ENCODE measurements at regions not wholly inside any gene's neighbourhood (a gene's known extent, or its start where the extent isn't known, plus 50 kb on each side); places are given as distances from the start of the nearest gene placed in this dataset.

GRCh38 chr4:116872941-116873340 lies 212.4 kb downstream of the TRAM1L1 start:
- no peak for DNase-seq (ENCODE audit: low read depth in 4 of 4, low spot score in 2 of 4)

DNA sequence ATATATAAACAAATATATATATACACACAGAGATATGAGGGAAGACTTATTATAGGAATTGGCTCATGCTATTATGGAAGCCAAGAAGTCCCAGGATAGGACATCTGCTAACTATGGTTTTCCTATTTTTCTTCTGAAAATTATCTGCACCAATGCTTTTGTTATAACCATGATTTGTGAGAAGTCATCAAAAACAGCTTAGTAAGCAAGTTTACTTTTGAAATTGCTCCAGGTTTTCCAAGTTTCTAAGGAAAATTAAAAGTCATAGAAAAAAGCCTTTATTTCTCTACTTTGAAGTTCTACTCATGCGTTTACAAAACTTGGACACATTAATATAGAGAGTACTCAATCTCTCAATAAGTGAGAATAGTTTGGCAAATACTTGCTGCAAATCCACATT lies 213.1 kb downstream of the TRAM1L1 start:
- DNase-seq (ENCODE audit: low read depth in 4 of 4, low spot score in 2 of 4): no peak

- no peak for DNase-seq (ENCODE audit: low read depth in 4 of 4, low spot score in 2 of 4)
Measured at GRCh38 chr4:116870686-116871085, 214.7 kb downstream of the TRAM1L1 start.

GRCh38 chr4:116866106-116866505 lies 219.3 kb downstream of the TRAM1L1 start:
- DNase-seq (ENCODE audit: low read depth in 4 of 4, low spot score in 2 of 4): no peak

GRCh38 chr4:116862592-116862991 lies 222.8 kb downstream of the TRAM1L1 start:
- DNase-seq (ENCODE audit: low read depth in 4 of 4, low spot score in 2 of 4): no peak

DNA sequence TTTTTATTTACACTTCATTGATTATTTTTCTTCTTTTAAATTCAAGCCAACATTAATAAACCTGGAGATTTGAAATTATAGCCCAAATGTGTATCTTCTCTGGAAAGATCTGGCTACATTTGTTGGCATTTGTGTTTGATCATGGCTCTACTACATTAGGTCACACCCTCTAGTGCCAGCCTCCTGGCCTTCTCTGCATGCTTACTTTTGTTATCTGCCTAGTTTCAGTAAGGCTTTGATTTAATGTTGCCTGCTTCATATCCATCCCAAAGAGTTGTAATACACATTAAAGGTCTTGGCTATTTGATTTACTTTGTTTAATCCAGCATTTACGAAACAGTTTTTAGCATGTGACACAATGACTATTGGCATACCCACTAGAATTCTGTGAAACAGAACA lies 224.5 kb downstream of the TRAM1L1 start:
- no peak for DNase-seq (ENCODE audit: low read depth in 4 of 4, low spot score in 2 of 4)

DNA sequence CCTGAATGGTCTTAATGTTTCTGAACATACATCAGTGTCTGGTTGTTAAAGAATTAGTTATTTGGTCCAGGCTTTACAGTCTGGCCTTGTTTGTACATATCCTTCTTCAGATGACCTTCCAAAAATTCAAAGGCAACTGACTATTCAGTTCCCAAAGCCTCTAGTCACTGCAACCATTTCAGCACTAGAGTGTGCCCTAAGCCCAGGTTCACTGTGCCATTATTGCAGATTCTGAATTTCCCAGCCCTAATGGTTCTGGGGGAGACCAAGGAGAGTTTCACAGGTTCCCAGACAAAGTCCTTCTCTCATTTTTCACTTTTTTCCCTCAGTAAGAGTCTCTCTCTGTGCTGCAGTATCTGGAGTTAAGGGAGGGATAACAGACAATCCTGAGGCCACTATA lies 235.8 kb downstream of the TRAM1L1 start:
- no peak for DNase-seq (ENCODE audit: low read depth in 4 of 4, low spot score in 2 of 4)

GRCh38 chr4:116847616-116848015 lies 237.8 kb downstream of the TRAM1L1 start:
- DNase-seq (ENCODE audit: low read depth in 4 of 4, low spot score in 2 of 4): no peak

DNA sequence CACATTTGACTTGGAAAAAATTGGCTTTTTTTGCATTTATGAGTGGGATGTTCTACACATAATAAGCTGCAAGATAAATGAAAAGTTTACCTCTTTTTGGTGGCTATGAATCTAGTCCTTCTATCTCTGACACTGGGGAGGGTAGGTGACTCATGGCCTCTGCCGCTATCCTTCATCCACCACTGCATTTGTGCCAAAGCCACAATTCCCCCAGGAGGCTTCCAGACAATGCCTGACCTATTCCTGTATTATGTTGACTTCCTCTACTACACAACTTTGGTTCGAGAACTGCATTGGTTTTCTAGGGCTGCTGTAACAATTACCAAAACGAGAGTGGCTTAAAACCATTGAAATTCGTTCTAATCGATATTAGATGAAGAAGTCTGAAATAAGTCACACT lies 245.6 kb downstream of the TRAM1L1 start:
- DNase-seq (ENCODE audit: low read depth in 4 of 4, low spot score in 2 of 4): no peak

- DNase-seq (ENCODE audit: low read depth in 4 of 4, low spot score in 2 of 4): no peak
Measured at GRCh38 chr4:116838609-116839008, 246.8 kb downstream of the TRAM1L1 start.

DNA sequence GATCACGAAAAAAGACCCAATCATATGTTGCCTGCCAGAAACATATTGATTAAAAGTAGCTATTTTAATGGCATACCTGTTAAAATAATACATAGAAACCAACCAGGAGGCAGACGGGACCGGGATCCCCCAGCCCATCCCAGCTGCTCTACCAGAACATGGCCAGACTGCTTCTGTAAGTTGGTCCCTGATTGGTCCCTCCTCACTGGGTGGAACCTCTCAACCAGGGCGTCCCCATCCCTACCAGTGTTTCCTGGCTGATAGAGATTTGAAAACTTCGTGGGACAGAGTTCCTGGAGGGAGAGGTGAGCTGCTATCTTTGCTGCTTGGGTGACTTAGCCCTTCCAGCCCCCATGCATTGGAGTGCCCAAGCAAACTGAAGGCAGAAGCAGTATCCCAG lies 256.2 kb downstream of the TRAM1L1 start:
- no peak for DNase-seq (ENCODE audit: low read depth in 4 of 4, low spot score in 2 of 4)

GRCh38 chr4:116824172-116824571 lies 261.2 kb downstream of the TRAM1L1 start:
- no peak for DNase-seq (ENCODE audit: low read depth in 4 of 4, low spot score in 2 of 4)

DNA sequence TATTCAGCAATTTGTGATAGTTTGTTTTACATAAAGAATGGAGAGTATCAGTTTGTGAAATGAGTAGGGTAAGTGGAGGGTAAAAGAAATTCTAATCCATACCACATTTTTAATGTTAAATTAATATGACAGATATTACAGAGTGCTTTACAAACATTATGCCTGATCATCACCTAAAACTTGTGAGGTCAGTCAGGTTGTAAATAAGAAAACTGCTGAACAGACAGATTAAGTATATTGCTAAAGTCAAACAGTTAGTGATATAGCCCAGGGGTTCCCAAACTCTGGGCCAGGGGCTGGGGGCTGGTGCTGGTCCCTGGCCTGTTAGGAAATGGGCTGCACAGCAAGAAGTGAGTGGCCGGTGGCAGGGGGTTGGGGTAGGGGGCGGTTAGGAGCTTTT lies 273.6 kb downstream of the TRAM1L1 start:
- DNase-seq (ENCODE audit: low read depth in 4 of 4, low spot score in 2 of 4): no peak

- no peak for DNase-seq (ENCODE audit: low read depth in 4 of 4, low spot score in 2 of 4)
Measured at GRCh38 chr4:116796022-116796421, 289.4 kb downstream of the TRAM1L1 start.

DNA sequence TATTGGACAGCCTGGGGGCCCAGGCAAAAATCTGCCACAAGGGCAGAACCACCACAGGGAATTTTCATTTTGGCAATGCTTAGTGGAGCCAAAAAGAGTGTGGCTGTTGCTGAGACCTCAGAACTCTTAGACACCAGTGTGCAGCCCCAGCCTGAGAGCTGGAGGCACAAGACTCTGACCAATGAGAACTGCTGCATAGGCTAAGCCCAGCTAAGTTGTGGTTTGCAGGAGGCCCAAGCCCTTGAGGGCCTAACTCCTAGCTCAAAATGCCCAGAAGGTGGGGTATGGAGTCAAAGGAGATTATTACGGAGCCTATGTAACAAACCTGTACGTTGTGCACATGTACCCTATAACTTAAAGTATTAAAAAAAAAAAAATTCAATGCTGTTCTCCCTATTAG lies 296.7 kb downstream of the TRAM1L1 start:
- no peak for DNase-seq (ENCODE audit: low read depth in 4 of 4, low spot score in 2 of 4)

- DNase-seq (ENCODE audit: low read depth in 4 of 4, low spot score in 2 of 4): no peak
Measured at GRCh38 chr4:116755051-116755450, 330.3 kb downstream of the TRAM1L1 start.

- DNase-seq (ENCODE audit: low read depth in 4 of 4, low spot score in 2 of 4): no peak
Measured at GRCh38 chr4:116752027-116752426, 333.3 kb downstream of the TRAM1L1 start.

DNA sequence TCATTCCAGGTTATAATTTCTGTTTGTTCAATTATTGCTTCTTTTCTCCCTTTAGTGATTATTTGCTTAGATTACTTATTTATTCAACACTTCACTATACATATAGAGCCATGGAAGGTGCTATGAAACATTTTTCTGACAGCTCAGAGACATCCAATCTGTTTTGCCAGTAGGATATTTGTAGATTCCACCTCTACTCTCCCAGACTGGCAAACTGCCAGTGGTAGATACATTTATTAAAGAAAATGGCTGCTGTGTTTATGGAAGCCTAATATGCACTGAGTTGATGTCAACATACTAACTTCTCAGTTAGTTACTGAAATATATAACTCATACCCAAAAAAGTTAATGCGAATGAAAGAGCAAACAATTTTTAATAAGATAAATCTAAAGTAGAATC lies 348.6 kb downstream of the TRAM1L1 start:
- no peak for DNase-seq (ENCODE audit: low read depth in 4 of 4, low spot score in 2 of 4)

DNA sequence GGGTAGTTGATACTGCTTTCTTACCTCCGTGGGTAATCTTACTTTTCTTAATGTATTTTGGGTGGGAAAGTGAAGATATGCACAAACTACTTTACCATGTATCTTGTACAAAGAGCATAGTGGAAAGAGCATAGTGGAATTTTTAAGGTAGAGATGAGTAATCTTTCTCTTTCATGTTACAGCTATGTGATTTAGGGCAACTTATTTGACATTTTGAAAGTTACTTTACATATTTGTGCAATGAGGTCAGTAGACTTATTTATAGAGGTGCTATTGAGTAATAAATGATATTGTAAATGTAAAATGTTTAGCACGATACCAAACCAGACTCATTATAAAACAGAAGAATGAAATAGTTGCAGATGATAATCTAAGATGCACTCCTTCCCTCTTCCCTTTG lies 351.2 kb downstream of the TRAM1L1 start:
- DNase-seq (ENCODE audit: low read depth in 4 of 4, low spot score in 2 of 4): no peak

DNA sequence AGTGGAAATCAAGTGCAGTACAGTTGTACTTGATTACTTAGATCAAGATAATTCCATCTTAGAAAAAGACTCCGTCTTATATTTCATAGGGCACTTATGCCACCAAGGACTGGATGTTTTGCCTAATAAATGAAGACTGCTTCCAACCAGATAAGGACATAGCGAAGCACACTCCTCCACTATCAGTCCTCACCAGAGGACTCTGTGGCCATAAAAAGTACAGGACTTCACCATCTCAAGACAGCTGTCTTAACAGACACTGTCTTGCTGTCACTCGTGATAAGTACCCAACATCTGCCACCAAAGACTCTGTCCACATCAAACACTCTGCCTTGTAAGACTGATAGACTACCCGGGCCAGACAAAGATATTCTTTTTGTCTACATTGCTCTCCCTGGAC lies 352.0 kb downstream of the TRAM1L1 start:
- no peak for DNase-seq (ENCODE audit: low read depth in 4 of 4, low spot score in 2 of 4)

GRCh38 chr4:116726523-116726922 lies 358.9 kb downstream of the TRAM1L1 start:
- no peak for DNase-seq (ENCODE audit: low read depth in 4 of 4, low spot score in 2 of 4)

DNA sequence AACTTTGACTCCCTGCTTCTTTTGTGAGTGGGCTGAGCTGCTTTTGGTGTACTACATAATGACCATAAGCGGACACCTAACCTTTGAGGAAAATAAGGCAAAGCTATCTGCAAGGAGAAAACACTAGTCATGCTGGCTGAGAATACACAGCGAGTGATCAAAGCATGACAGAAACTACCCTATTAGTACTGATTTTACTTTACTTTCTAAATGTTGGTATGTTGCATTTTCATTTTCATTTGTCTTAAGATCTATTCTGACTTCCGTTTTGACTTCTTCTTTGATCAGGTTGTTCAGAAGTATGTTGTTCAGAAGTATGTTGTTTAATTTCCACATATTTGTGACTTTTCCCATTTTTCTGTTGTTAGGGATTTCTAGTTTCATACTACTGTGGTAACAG lies 361.1 kb downstream of the TRAM1L1 start:
- DNase-seq (ENCODE audit: low read depth in 4 of 4, low spot score in 2 of 4): no peak

DNA sequence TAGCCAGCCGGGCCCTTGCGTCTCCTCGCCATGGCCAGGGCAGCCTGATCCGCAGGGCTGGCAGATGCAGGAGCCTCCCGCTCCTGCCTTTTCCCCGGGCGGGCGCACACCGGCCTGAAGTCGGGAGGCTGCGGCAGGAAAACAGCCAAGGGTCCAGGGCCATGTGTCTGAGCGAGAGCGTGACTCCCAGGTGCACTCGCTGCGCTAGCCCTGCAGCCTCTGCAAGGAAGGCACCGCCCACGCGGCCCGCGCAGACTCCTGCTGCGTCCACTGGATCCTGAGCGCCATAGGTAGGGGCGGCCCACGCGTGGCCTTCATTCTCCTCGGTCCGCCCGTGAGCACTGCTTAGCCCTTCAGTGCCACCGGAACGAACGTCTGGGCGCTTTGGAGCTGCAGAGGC lies 379.9 kb downstream of the TRAM1L1 start:
- DNase-seq (ENCODE audit: low read depth in 4 of 4, low spot score in 2 of 4): no peak

DNA sequence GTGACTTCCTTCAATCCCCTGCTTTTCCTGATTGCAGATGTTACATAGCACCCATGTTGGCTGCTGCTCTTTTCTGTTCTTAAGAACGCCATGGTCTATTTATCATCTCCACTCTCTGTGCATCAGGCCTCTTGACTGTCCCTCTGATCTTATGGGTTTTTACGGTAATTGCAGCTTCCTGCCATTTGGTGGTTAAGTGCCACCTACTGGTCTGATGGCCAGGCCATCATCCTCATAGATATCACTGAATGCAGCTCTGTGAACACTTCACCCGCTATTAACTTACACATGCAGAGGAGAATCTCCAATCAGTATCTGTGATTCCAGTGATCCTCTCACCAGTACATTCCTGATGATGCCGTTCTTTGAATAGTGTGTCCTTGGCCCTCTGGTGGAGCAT lies 382.4 kb downstream of the TRAM1L1 start:
- no peak for DNase-seq (ENCODE audit: low read depth in 4 of 4, low spot score in 2 of 4)
